Medulla oblongata (tissue), 1 donor: ENCODE measurements at regions not wholly inside any gene's neighbourhood (a gene's known extent, or its start where the extent isn't known, plus 50 kb on each side); places are given as distances from the start of the nearest gene placed in this dataset.
"Not testable (repeated sequence)": the region's sequence is repeated elsewhere in the genome, so short reads cannot be mapped to it uniquely, and the experiment has no call there.

Experiments used
- DNase-seq: peaks from one replicate; pipeline ENCODE4 v3.0.0-alpha.2; 2015; ENCODE audit errors: extremely low spot score

DNA sequence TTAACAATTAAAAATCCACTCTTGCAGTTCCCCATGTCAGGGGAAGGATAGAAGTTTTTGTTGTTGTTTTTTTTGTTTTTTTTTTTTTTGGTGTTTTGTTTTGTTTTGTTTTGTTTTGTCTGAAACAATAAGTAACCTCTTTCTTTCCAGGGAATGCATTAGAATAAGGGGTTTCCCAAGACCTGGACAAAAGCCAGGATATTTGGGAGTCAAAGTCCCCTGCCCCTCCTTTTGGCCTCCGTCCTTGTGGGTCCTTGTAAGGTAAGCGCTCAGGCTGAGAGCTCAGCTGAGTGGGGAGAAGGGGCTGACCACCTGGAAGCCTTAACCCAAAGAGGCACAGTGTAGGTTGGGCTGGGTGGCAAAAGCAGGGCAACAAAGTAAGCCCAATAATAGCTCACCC, 515.4 kb downstream of the SOX6 start:
- DNase-seq: no peak

DNA sequence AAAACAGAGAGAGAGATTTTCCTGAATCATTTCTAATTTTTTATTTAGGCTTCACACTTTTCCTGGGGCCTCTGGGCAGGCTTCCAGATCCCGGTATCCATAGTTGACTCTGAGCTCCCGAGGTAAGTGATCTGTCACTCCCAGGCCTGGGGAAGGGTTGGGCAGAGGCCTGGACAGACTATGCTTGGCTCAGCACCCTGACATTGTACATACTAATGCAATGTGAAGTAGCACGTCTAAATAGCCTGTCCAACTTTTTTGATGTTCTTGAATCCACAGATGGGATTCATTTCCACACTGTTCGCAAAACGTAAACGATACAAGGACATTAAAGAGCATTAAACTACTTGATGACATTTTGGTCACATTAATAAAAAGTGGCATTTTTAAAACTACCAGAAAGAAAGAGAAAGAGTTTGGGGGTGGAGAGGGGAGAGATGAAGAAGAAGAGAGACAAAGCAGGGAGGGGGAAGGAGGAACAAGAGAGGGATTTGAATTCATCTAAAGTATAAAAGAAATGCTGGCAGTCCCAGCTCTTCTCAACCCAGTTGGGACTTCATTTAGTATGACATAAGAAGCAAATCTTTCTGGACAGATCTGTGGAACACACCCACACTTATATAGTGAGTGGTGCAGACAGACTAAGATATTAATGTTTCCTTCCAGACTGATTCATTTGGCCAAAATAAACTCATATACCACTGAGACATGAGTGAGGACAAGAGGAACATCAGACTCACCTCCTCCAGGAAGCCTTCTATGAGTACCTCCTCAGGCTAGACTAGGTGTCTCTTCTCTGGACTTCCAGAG, 514.2 kb downstream of the SOX6 start:
- no peak for DNase-seq

DNA sequence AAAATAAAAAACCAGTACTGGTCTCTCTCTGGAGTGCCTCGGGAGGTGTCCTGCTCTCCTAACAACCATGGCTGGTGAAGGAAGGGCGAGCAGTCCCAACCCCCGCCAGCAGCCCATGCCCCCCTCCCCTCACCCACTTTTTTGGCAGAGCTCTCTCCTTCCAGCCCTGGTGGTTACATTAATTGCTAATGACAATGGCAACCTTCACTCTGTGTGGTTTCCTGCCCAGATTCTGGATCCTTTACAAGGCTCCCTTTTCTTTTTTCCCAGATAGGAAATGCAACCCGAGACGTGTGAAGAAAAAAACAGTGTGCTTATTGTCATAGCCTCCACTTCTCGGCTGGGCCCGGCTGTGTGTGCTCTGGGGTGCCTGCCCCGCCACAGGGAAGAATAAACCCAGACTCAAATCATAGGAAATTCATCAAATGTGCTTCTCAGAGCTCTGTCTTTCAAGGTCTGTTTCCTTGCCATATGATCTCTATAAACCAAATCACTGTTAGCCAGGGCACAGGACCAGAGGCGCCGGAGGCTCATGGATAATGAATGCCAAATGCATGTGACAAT, 513.0 kb downstream of the SOX6 start:
- peak; percentile 80 for DNase-seq

DNA sequence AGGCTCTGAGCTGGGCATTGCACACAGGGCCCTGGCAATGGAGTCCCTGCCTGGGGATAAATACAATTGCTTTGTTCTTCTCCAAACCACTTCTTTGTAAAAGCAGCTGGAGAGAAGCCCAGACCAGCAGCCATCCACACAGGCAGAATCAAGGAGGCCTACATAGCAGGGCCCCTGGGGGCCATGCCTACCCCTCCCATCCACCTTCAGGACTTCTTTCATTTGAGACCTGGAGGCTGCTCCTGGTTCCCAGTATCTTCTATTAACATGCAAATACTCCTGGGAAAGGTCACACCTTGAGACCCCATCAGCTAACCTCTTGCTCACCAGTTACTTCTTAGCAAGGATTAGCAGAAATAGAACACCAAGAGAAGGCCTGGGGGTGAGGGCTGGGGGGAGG, 511.1 kb downstream of the SOX6 start:
- DNase-seq: peak; percentile 90

DNA sequence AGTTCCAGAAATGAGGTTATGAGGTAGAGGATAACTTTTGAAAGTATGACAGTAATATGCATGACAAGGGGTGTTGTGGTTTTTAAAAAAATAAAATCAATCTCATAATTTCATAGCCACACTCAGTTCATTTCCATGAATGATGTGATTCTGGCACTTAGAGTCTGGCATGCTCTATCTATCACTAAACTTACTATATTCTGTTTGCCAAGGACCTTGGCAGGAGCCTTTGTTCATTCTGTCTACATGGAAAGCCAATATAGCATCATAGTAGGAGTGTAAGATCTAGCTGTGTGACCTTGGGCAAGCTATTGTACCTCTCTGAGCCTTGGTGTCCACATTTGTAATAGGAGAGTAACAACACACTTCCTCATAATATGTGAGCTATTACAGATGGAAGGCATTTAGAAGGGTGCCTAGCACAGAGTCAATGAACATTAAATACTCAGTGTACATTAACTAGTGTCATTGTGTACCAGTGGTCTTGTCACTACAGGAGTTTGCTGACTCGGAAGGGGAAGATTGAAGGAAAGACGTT, 507.6 kb downstream of the SOX6 start:
- no peak for DNase-seq

DNA sequence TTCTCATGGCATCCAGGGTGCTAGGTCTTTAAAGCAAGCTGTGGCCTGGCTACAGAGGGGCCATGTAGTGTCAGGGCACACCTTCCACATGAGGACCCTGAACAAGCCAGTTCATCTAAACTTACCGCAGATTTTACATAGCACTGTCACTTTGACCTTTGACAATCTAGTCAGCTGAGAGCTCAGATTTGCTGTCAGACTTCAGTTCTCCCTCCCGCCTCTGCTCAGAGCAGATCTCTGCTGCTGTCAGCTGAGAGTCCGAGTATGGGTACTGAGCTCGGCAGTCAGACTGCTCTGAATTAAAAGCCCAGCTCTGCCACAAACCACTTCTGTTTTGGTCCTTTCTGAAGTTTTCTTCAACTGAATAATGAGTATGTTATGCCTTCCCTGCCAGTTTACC, 507.1 kb downstream of the SOX6 start:
- DNase-seq: no peak

GRCh38 chr11:15850335-15850734, 506.0 kb downstream of the SOX6 start:
- DNase-seq: not testable (repeated sequence)

- peak; percentile 62 for DNase-seq
These were observed 505.3 kb downstream of the SOX6 start for GRCh38 chr11:15851051-15851498.

- no peak for DNase-seq
These were observed 504.2 kb downstream of the SOX6 start for GRCh38 chr11:15852179-15852578.

DNA sequence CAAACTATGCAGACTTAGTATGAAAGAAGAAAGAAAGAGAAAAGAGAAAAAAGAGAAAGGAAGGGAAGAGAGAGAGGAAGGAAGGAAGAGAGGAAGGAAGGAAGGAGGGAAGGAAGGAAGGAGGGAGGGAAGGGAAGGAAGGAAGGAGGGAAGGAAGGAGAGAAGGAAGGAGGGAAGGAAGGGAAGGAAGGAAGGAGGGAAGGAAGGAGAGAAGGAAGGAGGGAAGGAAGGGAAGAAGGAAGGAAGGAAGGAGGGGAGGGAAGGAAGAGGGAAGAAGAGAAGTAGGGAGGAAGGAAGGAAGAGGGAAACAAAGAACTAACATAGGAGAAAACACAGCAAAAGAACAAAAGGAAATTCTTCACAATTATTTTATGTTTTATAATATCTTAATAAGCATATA, 502.1 kb downstream of the SOX6 start:
- no peak for DNase-seq

DNA sequence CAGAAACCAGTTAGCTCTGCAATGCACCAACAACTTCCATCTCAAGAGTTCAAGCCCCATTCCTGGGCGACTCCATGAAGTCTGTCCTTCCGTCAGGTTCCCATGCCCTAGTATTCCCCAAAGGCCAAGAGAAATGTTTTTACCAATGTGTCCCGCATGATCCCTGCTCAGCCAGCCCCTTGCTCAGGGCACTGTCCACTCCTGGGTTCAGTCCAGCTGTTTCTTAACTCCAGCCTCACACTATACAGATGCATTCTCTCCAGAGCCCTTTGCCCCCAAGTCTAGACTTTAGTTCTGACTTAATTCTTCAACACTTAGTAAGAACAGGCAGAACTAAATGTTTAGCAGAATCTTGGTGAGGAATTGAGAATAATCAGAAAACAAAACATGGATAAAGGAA, 497.5 kb downstream of the SOX6 start:
- DNase-seq: no peak

GRCh38 chr11:15859411-15859810, 496.9 kb downstream of the SOX6 start:
- no peak for DNase-seq

GRCh38 chr11:15861256-15861655, 495.1 kb downstream of the SOX6 start:
- DNase-seq: no peak

DNA sequence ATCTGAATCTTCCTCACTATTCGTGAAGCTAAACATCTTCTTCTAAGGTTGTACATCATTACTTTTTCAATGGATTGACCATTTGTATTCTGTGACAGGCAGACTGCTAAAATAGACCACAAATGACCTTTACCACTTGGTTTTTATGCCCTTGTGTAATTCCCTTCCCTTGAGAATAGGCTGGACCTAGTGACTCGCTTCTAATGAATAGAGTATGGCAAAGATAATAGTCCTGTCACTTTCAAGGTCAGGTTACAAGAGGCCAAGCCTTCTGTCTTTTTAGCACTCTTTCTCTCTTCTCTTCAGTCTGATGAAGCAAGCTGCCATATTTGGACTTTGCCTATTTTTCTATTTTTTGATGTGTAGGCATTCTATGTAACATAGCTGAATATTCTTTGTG, 492.9 kb downstream of the SOX6 start:
- DNase-seq: no peak

DNA sequence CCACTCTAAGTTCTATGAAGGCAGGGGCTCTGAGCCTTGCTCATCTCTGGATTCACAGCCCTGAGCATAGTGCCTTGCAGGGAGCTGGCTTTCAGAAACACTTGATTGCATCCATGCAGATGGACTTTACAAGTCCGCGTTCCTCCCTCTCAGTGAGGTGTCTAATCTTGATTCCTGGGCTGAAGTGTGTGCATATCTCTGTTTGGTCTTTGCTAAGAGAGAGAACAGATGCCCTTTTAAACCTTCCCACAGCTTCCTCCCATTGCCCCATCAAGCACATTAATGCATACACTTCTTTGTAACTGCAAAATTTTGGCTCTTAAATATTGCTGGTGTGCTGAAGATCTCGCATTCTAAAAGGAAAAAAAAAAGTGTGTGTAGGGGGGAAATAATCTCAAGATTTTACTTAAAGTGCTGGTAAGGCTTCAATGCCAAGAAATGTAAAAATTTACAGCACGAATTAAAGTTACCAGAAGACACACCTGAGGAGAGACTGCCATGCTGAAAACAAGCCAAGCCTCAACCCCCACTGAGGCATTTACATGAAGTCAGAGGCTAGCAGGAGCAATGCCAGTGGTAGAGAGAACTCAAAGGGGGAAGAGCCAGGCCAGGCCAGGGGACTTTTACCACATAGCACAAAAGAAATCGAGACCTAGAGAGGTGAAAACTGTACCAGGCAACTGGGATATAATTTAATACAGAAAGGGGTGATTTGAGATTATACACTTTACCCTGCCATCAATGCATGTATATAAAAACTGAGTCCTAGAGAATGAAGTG, 492.1 kb downstream of the SOX6 start:
- DNase-seq: no peak

DNA sequence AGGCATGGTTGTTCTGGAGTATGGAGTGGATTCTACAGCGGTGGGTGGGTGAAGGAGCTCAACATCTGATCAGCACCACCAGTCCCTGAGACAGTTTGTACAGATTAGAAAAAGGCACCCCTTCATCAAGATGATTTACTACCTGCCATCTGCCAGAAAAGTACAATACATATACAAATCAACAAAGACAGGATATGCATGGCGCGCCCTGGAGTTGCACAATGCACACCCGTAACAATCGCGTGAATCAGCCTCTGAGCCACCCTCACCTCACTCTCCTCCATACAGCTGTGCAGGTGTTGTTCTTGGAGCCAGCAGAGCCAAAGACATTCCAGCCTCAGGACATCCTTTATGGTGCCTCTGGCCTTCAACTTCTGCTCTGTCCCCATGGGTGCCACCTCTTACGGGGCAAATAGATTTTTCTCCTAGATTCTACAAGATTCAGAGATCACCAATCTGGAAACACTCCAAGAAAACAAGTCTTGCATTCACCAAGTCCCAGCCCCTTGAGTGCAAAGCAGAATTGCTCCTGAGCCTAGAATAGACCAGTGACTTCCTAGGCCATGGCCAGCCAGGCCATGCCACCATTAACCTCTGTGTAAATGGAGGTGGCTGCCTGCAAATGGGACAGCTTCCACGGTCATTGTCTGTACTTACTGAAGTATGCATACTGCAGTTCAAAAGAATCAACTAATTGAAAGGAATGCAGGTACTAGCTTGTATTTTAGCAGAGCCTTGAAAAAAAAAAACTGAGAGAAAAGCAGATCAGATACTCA, 490.9 kb downstream of the SOX6 start:
- no peak for DNase-seq

DNA sequence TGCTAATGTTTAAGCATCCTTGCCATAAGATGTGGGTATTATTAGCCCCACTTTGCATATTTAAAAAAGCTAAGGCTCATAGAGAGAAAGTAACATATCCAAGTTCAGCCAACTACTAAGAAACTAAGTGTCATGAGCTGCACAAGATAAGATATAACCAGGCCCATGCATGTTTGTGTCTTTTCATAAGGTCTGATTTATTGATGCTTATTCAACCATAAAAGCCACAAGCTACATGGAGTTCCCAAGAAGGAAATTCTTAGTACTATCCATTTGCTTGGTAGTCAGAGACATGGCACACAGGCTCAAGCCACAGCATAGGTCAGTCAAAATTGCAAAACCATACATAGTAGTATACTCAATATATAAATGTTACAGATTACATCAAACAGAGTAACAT, 488.5 kb downstream of the SOX6 start:
- DNase-seq: no peak

GRCh38 chr11:15870911-15871310, 485.4 kb downstream of the SOX6 start:
- no peak for DNase-seq

GRCh38 chr11:15871904-15872626, 484.3 kb downstream of the SOX6 start:
- no peak for DNase-seq

- no peak for DNase-seq
These were observed 482.8 kb downstream of the SOX6 start for GRCh38 chr11:15873501-15873900.

GRCh38 chr11:15874704-15875103, 481.6 kb downstream of the SOX6 start:
- DNase-seq: no peak
